Adrenal gland (tissue), 9 donors: ENCODE measurements at regions not wholly inside any gene's neighbourhood (a gene's known extent, or its start where the extent isn't known, plus 50 kb on each side); places are given as distances from the start of the nearest gene placed in this dataset.

Experiments used
- DNase-seq, 7 donors: peaks; one replicate each; pipeline ENCODE4 v3.0.0-alpha.2; 2019 to 2020
- H3K27ac ChIP-seq, 5 donors: fragments of 200-600 bp; sonication (generic) in 4 of 5; 1 replicate in 3 of 5; 2 replicates in 2 of 5; pipeline versions ENCODE4 v1.5.1 to v1.8.0; 2016 to 2020; ENCODE audit warnings: mild to moderate bottlenecking in 1 of 5
- H3K27me3 ChIP-seq: fragments of 200-600 bp; 2 replicates; pipeline ENCODE4 v1.8.0; 2021
- H3K36me3 ChIP-seq, 2 donors: fragments of 200-600 bp; replicated peaks in 1 of 2; 1 replicate in 1 of 2; 2 replicates in 1 of 2; pipeline versions ENCODE4 v1.5.1 to v1.8.0; 2018 to 2022
- H3K4me1 ChIP-seq, 2 donors: fragments of 200-600 bp; replicated peaks in 1 of 2; 1 replicate in 1 of 2; 2 replicates in 1 of 2; pipeline versions ENCODE4 v1.5.1 to v1.8.0; 2018 to 2021
- H3K4me3 ChIP-seq, 4 donors: fragments of 200-600 bp; sonication (generic) in 3 of 4; one replicate each; pipeline ENCODE4 v1.5.1; 2016 to 2018
- H3K9me3 ChIP-seq, 3 donors: fragments of 200-600 bp; sonication (generic) in 1 of 3; replicated peaks in 1 of 3; 1 replicate in 2 of 3; 2 replicates in 1 of 3; pipeline versions ENCODE4 v1.5.1 to v1.8.0; 2016 to 2021
- POLR2A ChIP-seq, 2 donors: fragments of 450-650 bp; IDR thresholded peaks; one replicate each; pipeline ENCODE4 v1.6.1; 2017; ENCODE audit warnings: antibody characterized with exemption in 2 of 2, mild to moderate bottlenecking in 2 of 2, moderate library complexity in 1 of 2
- WGBS, 4 donors: extraction: QIAGEN DNeasy Blood & Tissue Kit in 2 of 4; methylation state at CpG; one replicate each; pipeline versions ENCODE4 v1.1.5 to v1.1.7; 2013 to 2017; 5-methylcytosine and 5-hydroxymethylcytosine counted together
- intact Hi-C, 2 donors: fragments of 100-400 bp; cut with DNase I; formaldehyde crosslinking; loops; one replicate each; pipeline versions ENCODE4 v1.14.1 to v1.15.0; 2022 to 2023
- TF ChIP-seq, protein P1 (sequence below), 6 experiments: fragments of 450-650 bp in 4 of 6; fragments of 200-600 bp in 2 of 6; sonication (generic) in 1 of 6; IDR thresholded peaks; 1 replicate in 5 of 6; 2 replicates in 1 of 6; pipeline versions ENCODE4 v1.5.1 to v1.8.0; 2016 to 2021; ENCODE audit warnings: antibody characterized with exemption in 6 of 6, mild to moderate bottlenecking in 2 of 6, moderate library complexity in 1 of 6
- donor health status: healthy with polysubstance abuse.
- donor health status: Bipolar disorder and iron deficiency.
- donor health status: DM: yes; HTN: yes; CAD: no.
- donor health status: DM: no; HTN: no; CAD: no.
- donor health status: DM: no; HTN: no; CAD: no.

- no peak for DNase-seq
- H3K4me1 ChIP-seq: no peaks in the 10 kb centered on the region
- no peak overlapping the region for H3K4me3 ChIP-seq
- WGBS, 4 donors: 70 to 77% (median 74%) methylated on average over 9 of the region's 9 CpGs
- H3K27ac ChIP-seq: no peak overlapping the region
- H3K27me3 ChIP-seq: no peaks in the 10 kb centered on the region
- no peaks in the 10 kb centered on the region for H3K36me3 ChIP-seq
- no peaks in the 10 kb centered on the region for H3K9me3 ChIP-seq
- intact Hi-C loops: no loop called here
- TF ChIP-seq, protein P1, sequence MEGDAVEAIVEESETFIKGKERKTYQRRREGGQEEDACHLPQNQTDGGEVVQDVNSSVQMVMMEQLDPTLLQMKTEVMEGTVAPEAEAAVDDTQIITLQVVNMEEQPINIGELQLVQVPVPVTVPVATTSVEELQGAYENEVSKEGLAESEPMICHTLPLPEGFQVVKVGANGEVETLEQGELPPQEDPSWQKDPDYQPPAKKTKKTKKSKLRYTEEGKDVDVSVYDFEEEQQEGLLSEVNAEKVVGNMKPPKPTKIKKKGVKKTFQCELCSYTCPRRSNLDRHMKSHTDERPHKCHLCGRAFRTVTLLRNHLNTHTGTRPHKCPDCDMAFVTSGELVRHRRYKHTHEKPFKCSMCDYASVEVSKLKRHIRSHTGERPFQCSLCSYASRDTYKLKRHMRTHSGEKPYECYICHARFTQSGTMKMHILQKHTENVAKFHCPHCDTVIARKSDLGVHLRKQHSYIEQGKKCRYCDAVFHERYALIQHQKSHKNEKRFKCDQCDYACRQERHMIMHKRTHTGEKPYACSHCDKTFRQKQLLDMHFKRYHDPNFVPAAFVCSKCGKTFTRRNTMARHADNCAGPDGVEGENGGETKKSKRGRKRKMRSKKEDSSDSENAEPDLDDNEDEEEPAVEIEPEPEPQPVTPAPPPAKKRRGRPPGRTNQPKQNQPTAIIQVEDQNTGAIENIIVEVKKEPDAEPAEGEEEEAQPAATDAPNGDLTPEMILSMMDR (IDR thresholded peaks at IDR 0.05): no peak
- no peak for TF ChIP-seq POLR2A (IDR thresholded peaks at IDR 0.05)
Observed at GRCh38 chr5:104062621-104063377, 500.2 kb upstream of the NUDT12 start.

DNA sequence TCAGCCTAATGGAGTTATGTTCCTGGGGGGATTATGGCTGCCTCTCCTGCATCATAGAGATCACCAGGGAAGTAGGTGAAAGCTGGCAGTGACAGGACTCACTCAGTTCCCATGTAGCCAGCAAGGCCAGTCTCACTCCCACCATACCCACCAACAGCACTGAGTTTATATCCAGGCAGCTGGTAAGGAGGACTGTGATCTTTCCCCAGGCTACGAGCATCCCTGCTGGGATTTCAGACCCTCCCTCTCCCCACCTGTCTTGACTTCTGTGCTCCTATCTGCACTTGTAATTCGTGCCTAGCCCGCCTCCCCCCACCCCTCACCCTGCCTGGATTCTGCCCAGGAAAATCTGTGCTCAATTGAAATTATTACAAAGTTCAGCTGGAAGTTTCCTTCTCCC, 499.1 kb upstream of the NUDT12 start:
- H3K27ac ChIP-seq: no peak overlapping the region
- intact Hi-C loops: no loop called here
- TF ChIP-seq, protein P1 (IDR thresholded peaks at IDR 0.05): no peak
- no peak for TF ChIP-seq POLR2A (IDR thresholded peaks at IDR 0.05)
- H3K36me3 ChIP-seq: no peaks in the 10 kb centered on the region
- no peaks in the 10 kb centered on the region for H3K9me3 ChIP-seq
- 54 to 79% (median 76%) methylated on average over 3 of the region's 3 CpGs for WGBS, 4 donors
- no peak for DNase-seq
- H3K4me3 ChIP-seq: no peak overlapping the region
- no peaks in the 10 kb centered on the region for H3K27me3 ChIP-seq
- no peaks in the 10 kb centered on the region for H3K4me1 ChIP-seq

DNA sequence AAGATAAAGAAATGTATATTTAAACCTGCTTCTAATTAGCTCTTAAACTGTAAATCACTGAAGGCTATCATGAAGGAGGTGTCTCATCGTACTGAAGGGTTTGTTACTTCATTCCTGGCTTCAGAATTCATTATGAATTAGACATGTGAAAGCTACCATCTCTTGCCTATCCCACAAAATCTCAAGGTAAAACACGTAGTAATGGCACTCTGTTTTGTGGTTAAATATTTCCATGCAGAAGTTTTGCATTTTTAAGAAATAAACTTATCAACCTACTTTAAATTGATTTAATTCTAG, 490.7 kb upstream of the NUDT12 start:
- H3K27me3 ChIP-seq: no peaks in the 10 kb centered on the region
- TF ChIP-seq, protein P1 (IDR thresholded peaks at IDR 0.05): no peak
- no peak for TF ChIP-seq POLR2A (IDR thresholded peaks at IDR 0.05)
- no peak overlapping the region for H3K27ac ChIP-seq
- WGBS, 4 donors: 11 to 39% (median 27%) methylated on average over 2 of the region's 2 CpGs
- no peaks in the 10 kb centered on the region for H3K9me3 ChIP-seq
- intact Hi-C loops: no loop called here
- H3K4me1 ChIP-seq: no peaks in the 10 kb centered on the region
- no peaks in the 10 kb centered on the region for H3K36me3 ChIP-seq
- DNase-seq: no peak
- H3K4me3 ChIP-seq: no peak overlapping the region

- Histone ChIP-seq H3K27ac (no peak overlapping the region), H3K4me3 (no peak overlapping the region), H3K9me3 (no peaks in the 10 kb centered on the region), H3K36me3 (no peaks in the 10 kb centered on the region), H3K27me3 (no peaks in the 10 kb centered on the region), H3K4me1 (no peaks in the 10 kb centered on the region)
- intact Hi-C loops: no loop called here
- no peak for DNase-seq
- TF ChIP-seq, protein P1 (IDR thresholded peaks at IDR 0.05): no peak
- TF ChIP-seq POLR2A (IDR thresholded peaks at IDR 0.05): no peak
- WGBS, 4 donors: 61 to 68% (median 65%) methylated on average over 7 of the region's 7 CpGs
Observed at GRCh38 chr5:104052558-104053352, 490.2 kb upstream of the NUDT12 start.
